Gastrocnemius medialis (tissue), 4 donors: ENCODE measurements at regions not wholly inside any gene's neighbourhood (a gene's known extent, or its start where the extent isn't known, plus 50 kb on each side); places are given as distances from the start of the nearest gene placed in this dataset.

Experiments used
- ATAC-seq, 2 donors: fragments of 150-250 bp; one replicate each; pipeline ENCODE4 v1.9.1; 2016
- DNase-seq, 2 donors: peaks; one replicate each; pipeline ENCODE4 v3.0.0-alpha.2; 2019
- H3K27ac ChIP-seq, 4 donors: fragments of 200-600 bp; sonication (generic); 1 replicate in 1 of 4; 2 replicates in 3 of 4; pipeline ENCODE4 v1.5.1; 2016 to 2018; ENCODE audit warnings: mild to moderate bottlenecking in 2 of 4, moderate library complexity in 1 of 4
- H3K27me3 ChIP-seq, 3 donors: fragments of 200-600 bp; sonication (generic) in 2 of 3; 1 replicate in 1 of 3; 2 replicates in 2 of 3; pipeline versions ENCODE4 v1.5.1 to v1.6.0; 2016 to 2019; ENCODE audit warnings: mild to moderate bottlenecking in 1 of 3, moderate library complexity in 1 of 3
- H3K36me3 ChIP-seq, 2 donors: fragments of 200-600 bp; sonication (generic) in 1 of 2; one replicate each; pipeline ENCODE4 v1.5.1; 2017 to 2018
- H3K4me1 ChIP-seq, 2 donors: fragments of 200-600 bp; sonication (generic) in 1 of 2; one replicate each; pipeline ENCODE4 v1.5.1; 2016 to 2017; ENCODE audit warnings: mild to moderate bottlenecking in 2 of 2
- H3K4me3 ChIP-seq, 4 donors: fragments of 200-600 bp; sonication (generic) in 3 of 4; 1 replicate in 1 of 4; 2 replicates in 3 of 4; pipeline ENCODE4 v1.5.1; 2016 to 2019; ENCODE audit warnings: mild to moderate bottlenecking in 2 of 4
- H3K9me3 ChIP-seq, 3 donors: fragments of 200-600 bp; sonication (generic) in 2 of 3; 1 replicate in 1 of 3; 2 replicates in 2 of 3; pipeline ENCODE4 v1.5.1; 2016 to 2019
- CTCF ChIP-seq, 5 experiments: fragments of 450-650 bp in 3 of 5; fragments of 200-600 bp in 2 of 5; sonication (generic) in 2 of 5; IDR thresholded peaks in 4 of 5; conservative IDR thresholded peaks in 1 of 5; 1 replicate in 4 of 5; 2 replicates in 1 of 5; pipeline ENCODE4 v1.5.1; 2016 to 2019; ENCODE audit warnings: antibody characterized with exemption in 5 of 5, mild to moderate bottlenecking in 3 of 5, moderate library complexity in 3 of 5
- POLR2A ChIP-seq, 2 donors: fragments of 450-650 bp; IDR thresholded peaks; one replicate each; pipeline ENCODE4 v1.6.1; 2017; ENCODE audit warnings: antibody characterized with exemption in 2 of 2, mild to moderate bottlenecking in 2 of 2, moderate library complexity in 2 of 2
- in situ Hi-C, 4 donors: fragments of 200-750 bp; cut with MboI; loops; one replicate each; pipeline versions ENCODE4 v1.15.0 to v1.8.0; 2017; ENCODE audit warnings: low sequenced_read_pairs in 4 of 4
- intact Hi-C: fragments of 100-400 bp; cut with DNase I; formaldehyde crosslinking; loops from one replicate; pipeline ENCODE4 v1.15.1; 2023; ENCODE audit warnings: low total_unique reads

DNA sequence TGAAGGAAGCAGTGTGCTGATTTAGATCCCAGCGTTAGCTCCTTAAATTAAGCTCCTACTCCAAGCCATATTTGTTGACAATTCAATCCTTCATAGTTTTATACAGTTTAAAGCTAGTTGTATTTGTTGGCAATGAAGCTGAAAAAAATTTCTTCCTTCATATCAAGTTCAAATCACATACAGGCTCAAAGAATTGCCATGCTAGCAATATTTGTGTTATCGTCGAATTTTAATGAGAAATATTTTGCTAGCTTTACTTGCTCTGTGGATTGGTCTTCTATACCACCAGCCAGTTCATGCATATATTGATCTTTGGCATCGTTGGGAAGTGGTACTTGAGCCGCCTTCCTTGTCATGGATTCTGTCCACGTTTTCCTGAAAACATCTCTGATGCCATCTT, 204.6 kb upstream of the HDAC4 start:
- intact Hi-C loops: no loop called here
- Histone ChIP-seq H3K27ac (no peak overlapping the region), H3K4me3 (no peak overlapping the region), H3K36me3 (no peaks in the 10 kb centered on the region), H3K4me1 (no peaks in the 10 kb centered on the region), H3K9me3 (no peaks in the 10 kb centered on the region), H3K27me3 (peaks cover 0 to 4% (median 0%) of the 10 kb centered on the region in 3 donors)
- DNase-seq: no peak
- TF ChIP-seq POLR2A (IDR thresholded peaks at IDR 0.05): no peak
- ATAC-seq: no peak
- in situ Hi-C loops: no loop called here

GRCh38 chr2:239604861-239605260, 204.0 kb upstream of the HDAC4 start:
- no peaks in the 10 kb centered on the region for H3K4me1 ChIP-seq
- ATAC-seq: no peak
- in situ Hi-C loops (no loop called here), intact Hi-C loops (no loop called here)
- DNase-seq: no peak
- H3K27ac ChIP-seq: no peak overlapping the region
- H3K4me3 ChIP-seq: no peak overlapping the region
- TF ChIP-seq POLR2A (IDR thresholded peaks at IDR 0.05) (no peak), CTCF (IDR thresholded peaks at IDR 0.05 in 4 of 5, conservative IDR thresholded peaks at IDR 0.05 in 1 of 5) (no peak)
- no peaks in the 10 kb centered on the region for H3K9me3 ChIP-seq
- H3K36me3 ChIP-seq: no peaks in the 10 kb centered on the region
- peaks cover 0 to 4% (median 0%) of the 10 kb centered on the region in 3 donors for H3K27me3 ChIP-seq

- DNase-seq: no peak
- in situ Hi-C loops: no loop called here
- peaks cover 0 to 4% (median 0%) of the 10 kb centered on the region in 3 donors for H3K27me3 ChIP-seq
- no peak for ATAC-seq
- intact Hi-C loops: no loop called here
- H3K36me3 ChIP-seq: no peaks in the 10 kb centered on the region
- no peak for TF ChIP-seq CTCF (IDR thresholded peaks at IDR 0.05 in 4 of 5, conservative IDR thresholded peaks at IDR 0.05 in 1 of 5)
- TF ChIP-seq POLR2A (IDR thresholded peaks at IDR 0.05): no peak
- H3K27ac ChIP-seq: no peak overlapping the region
- H3K9me3 ChIP-seq: no peaks in the 10 kb centered on the region
- no peaks in the 10 kb centered on the region for H3K4me1 ChIP-seq
- H3K4me3 ChIP-seq: no peak overlapping the region
Observed at GRCh38 chr2:239603411-239604356, 202.9 kb upstream of the HDAC4 start.

GRCh38 chr2:239602290-239603282, 201.8 kb upstream of the HDAC4 start:
- no peaks in the 10 kb centered on the region for H3K9me3 ChIP-seq
- H3K36me3 ChIP-seq: no peaks in the 10 kb centered on the region
- no peaks in the 10 kb centered on the region for H3K4me1 ChIP-seq
- no peak overlapping the region for H3K4me3 ChIP-seq
- no peak overlapping the region for H3K27ac ChIP-seq
- intact Hi-C loops: no loop called here
- in situ Hi-C loops: no loop called here
- DNase-seq (no peak), ATAC-seq (no peak)
- TF ChIP-seq POLR2A (IDR thresholded peaks at IDR 0.05): no peak
- TF ChIP-seq CTCF (IDR thresholded peaks at IDR 0.05 in 4 of 5, conservative IDR thresholded peaks at IDR 0.05 in 1 of 5): no peak
- H3K27me3 ChIP-seq: peaks cover 0 to 4% (median 0%) of the 10 kb centered on the region in 3 donors

GRCh38 chr2:239601880-239602279, 201.1 kb upstream of the HDAC4 start:
- intact Hi-C loops (no loop called here), in situ Hi-C loops (no loop called here)
- Histone ChIP-seq H3K4me1 (no peaks in the 10 kb centered on the region), H3K27ac (no peak overlapping the region), H3K36me3 (no peaks in the 10 kb centered on the region), H3K4me3 (no peak overlapping the region), H3K9me3 (no peaks in the 10 kb centered on the region), H3K27me3 (no peaks in the 10 kb centered on the region)
- no peak for TF ChIP-seq CTCF (IDR thresholded peaks at IDR 0.05 in 4 of 5, conservative IDR thresholded peaks at IDR 0.05 in 1 of 5)
- TF ChIP-seq POLR2A (IDR thresholded peaks at IDR 0.05): no peak
- no peak for ATAC-seq
- no peak for DNase-seq
